GM19351 (cell line): ENCODE measurements at regions not wholly inside any gene's neighbourhood (a gene's known extent, or its start where the extent isn't known, plus 50 kb on each side); places are given as distances from the start of the nearest gene placed in this dataset.

ENCODE experiments used
- ATAC-seq: cut with Tn5 transposase; IDR thresholded peaks from one replicate; pipeline ENCODE4 v1.9.1; 2021; ENCODE audit warnings: mild to moderate bottlenecking, moderate library complexity; ENCODE audit not compliant: unreplicated experiment

DNA sequence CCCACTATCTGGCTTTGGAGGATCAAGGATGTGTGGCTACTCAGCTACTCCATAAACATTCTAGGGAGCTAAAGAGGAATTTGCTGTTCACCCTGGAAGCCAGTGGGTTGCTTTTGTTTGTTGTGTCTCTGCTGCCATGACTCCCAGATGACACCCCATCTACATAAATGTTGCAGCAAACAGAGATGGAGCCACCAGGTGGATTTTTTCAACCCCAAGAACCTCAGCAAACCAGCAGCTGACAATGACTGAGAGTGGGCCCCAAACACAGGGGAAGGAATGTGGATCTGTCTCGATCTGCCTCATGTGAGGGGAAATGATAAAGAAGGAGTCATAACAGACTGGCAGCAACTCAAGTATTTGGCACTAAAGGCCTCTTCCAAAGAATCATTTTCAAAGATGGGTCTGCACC lies 132.7 kb upstream of the TNC start:
- ATAC-seq: no peak

DNA sequence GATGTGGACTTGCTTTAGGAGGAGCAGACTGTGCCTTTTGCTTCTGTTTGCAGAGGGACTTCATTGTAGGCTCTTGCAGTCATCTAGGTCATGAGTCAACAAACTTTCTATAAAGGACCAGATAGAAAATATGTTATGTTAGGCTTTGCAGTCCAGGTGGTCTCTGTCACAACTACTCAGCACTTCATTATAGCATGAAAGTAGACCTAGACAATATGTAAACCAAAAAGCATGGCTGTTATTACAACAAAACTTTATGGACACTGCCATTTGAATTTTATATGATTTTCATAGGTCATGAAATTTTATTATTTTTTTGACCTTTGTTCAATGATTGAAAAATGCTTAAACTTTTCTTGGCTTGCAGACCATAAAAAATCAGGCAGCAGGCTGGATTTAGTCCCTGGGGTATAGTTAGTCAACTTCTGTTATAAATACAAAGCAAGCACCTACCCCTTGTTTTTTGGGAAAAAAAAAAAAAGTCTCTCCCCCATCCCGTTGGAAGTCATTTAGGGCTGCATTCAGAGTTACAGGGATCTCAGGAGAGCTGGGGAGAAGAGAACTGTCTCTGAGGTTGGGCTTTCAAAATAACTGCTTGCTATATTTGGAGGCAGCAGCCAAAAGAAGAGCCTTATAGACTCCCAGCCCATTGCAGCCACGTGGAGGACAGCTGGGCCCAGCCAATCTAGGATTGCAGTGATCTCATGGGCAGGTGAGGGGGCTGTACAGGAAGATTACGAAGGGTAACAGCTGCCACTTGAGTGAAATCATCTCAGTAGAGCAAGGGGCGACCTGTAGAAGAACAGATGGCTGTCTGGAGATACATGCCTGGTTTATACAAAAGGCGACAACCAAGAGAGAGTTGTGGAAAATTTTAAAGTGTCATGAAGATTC lies 136.6 kb upstream of the TNC start:
- no peak for ATAC-seq

DNA sequence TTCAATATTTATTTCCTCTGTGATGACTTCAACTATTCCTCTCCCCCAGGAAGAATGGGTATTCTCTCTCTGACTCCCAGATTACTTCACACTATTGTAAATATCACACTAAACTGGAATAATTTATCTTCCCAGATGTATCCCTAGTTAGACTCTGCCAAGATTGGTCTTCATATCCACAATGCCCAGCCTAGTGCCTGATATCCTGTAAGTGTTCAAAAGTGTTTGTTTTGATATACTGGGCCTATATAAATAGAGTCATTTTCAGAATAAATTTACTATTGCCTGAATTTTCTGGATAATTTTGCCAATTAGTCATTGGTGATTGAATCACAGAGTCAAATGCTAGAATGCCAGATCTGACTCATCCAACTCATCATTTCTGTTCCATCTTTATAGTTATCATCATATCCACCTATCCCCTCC lies 143.7 kb upstream of the TNC start:
- no peak for ATAC-seq

DNA sequence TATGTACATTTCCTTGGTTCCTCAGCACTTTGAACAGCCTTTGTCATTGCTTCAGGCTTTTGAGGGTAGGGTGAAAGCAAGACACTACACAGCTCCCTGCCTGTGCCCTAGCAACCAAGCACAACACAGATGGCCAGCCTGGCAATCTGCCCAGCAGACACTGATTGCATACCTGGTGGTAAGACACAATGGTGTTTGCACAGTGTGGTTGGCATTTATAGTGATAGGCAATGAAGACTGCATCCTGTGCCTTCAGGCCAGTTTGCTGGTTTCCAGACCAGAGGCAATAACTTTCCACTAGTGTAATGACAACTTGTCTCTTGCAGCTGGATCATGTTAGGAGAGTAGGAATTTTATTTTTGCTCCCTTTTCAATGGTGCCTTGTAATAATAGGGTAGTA lies 144.5 kb upstream of the TNC start:
- ATAC-seq: no peak

DNA sequence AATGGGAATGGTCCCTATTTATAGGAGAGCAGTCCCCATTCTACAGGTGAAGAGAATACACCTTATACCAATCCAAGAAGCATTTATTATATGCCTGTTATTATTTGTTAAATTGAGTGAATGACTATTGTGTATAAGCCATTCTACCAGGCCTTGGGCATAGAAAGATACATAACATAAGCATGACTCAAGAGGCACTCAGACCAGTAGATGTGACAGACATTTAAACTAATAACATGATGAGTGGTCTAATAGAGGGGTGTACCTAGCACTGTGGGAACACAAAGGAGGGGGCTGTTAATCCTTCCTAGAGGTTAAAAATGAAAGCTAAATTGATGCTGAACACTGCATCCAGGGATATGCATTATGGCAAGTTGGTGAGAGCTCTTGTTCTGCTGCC lies 145.0 kb upstream of the TNC start:
- ATAC-seq: no peak

DNA sequence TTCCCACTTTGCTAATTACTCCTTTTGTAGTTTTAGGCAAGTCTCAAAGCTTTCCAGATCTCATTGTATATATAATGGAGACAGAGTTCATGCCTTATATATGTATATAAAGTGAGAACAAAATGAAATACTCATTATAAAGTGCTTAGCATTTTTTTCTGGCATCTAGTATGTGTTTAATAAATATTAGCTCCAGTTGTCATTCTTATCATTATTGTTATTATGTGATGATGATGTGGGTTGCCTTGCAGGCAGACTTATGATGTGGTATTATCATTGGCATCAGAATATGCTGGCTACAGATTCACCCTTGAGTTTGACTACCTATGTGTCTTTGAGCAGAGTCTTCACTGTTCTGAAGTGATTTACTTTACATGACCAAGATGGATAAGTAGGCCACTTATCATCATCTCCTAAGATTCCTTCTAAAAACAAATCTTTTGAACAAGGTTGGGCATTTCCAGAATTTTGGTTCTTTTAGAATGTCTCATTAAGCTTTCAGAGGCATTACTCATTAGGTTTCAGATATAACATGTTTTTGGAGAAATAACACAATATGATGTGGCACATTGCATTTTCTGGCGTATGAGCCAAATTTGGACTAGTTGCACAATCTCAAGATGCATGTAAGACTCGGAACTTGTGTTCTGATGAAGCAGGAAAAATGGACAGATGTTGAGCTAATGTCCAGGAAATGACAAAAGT lies 145.6 kb upstream of the TNC start:
- no peak for ATAC-seq

DNA sequence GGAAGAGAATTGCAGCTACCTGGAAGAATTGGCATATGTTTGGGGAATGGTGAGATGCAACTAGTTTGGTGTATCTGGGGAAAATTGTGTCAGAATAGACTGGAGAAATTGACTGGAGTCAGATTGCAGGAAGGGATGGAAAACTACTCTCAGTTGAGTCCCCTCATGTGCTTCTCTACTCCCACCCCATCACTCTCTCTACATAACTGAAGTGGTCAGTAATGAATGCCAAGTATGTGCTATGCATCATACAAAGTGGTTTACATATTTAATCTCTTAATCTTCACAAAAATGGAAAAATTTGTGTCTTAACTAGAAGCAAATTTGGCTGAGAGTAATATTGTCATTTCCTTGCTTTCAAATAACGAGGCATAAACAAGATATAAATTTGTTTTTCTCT lies 146.4 kb upstream of the TNC start:
- ATAC-seq: no peak

DNA sequence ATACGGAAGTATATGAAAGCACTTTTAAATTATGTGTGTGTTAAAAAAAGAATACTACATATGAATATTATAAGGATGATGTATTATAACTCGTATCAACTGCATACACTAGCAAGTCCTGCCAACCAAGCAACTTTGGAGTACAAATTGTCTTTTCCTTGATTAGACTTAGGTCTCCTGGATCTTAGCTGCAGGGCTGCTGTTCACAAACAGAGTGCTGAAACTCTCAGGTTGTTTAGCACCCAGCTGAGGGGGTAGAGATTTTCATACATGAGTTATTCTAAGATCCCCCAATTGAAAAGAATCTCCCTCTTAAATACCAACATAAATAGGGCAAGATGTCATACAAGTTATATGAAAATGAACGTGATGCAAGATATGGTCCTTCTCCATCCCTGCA lies 149.8 kb upstream of the TNC start:
- no peak for ATAC-seq

DNA sequence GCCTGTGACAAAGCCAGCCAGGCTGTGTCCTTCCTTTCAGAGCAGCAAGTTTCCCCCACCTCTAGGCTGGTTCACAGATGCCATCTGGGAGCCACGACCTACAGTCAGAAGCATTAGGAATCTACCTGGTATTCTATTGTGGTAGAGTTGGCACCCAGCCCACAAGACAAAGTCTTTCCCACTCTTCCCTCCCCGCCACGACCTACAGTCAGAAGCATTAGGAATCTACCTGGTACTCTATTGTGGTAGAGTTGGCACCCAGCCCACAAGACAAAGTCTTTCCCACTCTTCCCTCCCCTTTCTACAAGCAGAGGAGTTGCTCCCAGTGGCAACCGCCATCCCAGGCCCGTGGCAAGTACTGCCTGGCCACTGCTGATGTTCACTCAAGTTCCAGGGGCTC lies 157.8 kb upstream of the TNC start:
- ATAC-seq: no peak

DNA sequence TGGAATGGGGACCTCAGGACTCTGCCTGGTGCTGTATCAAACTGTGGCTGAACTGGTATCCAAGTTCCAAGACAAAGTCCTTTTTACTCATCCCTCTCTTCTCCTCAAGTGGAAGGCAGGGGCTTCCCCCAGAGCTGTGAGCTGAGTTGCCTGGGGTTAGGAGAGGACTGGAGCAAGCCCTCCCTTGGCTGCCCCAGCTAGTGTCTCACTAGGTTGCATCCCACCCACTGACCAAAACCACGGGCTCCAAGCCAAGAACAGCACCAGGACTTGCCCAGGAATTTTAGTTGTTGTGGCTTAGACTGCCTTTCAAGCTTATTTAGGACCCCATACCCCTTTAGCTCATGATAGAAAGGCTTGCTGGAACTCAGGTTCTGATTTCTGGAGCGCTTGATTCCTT lies 158.7 kb upstream of the TNC start:
- ATAC-seq: no peak

DNA sequence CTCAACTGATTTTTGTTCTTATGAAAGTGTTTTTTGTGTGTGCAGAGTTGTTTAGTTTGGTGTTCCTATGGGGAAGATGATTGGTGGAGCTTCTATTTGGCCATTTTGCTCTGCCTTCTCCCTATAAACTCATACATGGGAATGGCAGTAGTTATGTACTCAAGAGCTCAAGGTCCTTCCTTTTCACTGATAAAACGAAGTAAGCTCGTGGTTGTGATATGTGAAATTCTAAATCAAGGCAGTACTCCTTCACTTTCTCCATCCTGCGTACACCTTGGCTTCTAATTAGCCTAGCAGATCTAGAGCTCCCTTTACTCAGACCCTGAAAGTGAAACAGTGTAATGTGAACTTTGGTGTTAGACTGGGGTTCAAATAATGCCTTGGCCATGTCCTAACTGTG lies 159.3 kb upstream of the TNC start:
- ATAC-seq: no peak

DNA sequence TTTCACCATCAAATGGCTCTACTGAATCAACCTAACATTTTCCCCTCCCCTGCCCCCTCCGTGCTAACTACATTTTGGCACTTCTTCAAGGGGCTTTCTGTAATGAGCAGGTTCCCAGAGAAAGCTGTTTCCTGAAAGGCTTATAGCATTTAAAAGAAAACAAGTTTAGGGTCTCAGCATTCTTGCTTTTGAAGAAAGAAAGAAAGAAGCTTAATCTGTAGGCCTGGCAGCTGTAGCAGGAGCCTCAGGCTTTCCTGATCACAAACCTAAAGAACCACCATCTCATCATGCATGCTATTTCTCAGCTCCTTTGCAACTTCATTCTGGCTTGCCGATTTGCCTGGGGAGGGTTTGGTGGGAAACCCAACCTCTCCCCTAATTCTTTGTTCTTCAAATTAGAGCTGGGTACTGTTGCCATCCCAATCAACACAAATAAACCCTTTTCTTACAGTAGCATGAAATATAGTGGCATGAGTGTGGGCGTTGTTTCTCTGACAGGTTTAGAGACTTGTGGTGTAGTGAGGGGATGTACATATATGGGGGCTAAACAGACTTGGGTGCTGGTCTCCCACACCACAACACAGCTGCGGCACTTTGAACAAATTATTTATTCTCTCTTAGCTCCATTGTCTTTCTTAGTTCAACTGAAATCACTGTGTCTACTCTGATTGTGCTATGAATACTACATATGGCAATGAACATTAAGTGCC lies 160.5 kb upstream of the TNC start:
- no peak for ATAC-seq

DNA sequence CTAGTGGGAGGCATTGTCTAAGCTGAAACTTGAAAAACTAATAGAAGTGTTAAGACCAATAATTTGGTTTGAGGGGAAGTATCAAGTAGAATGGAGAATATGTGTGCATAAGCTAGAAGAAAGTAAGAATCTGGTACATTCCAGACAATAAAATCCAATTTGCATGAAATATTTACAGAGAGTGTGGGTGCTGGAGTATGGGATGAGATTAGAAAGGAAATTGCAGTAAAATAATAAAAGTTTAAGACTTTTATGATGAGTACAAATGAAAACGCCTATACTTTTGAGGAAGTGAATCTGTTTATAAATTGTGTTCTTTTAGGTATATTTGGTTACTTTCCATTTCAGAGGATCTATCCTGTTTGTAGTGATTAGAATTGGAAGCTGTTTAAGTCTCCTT lies 165.4 kb upstream of the TNC start:
- ATAC-seq: no peak

DNA sequence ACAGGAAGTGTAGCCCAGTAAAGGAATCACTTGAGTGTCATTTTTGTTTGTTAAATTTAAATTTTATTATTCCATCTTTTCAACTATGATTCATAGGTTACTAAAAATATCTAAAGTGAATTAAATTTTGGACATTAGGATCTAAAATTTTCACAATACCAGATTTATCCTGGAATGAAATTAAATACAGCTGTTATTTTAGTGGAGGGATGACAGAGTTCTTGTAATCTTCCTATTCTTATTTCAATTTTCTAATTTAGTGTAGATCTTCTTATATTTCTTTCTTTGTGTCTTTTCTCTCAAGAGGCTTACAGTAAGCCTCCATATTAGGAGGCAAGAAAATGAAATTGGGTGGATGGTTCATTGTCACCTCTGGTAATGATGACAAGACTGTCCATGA lies 167.9 kb upstream of the TNC start:
- ATAC-seq: no peak

DNA sequence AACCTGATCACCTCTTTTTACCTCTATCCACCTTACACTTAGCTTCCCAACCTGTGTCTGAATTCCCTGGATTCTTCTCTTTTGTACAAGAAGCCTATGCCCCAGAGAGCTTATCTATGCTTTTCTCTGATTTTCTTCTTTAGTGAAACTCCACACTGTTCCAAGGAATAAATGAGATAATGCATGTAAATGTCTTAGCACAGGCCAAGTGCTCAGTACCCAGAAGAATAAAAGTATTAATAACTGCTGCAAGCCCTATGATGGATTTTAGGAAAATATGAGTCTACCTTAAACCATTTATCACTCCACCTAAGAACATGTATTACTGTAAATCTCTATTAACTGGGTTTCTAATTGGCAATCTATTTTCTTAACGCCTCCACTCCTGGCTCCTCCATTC lies 168.5 kb upstream of the TNC start:
- no peak for ATAC-seq

DNA sequence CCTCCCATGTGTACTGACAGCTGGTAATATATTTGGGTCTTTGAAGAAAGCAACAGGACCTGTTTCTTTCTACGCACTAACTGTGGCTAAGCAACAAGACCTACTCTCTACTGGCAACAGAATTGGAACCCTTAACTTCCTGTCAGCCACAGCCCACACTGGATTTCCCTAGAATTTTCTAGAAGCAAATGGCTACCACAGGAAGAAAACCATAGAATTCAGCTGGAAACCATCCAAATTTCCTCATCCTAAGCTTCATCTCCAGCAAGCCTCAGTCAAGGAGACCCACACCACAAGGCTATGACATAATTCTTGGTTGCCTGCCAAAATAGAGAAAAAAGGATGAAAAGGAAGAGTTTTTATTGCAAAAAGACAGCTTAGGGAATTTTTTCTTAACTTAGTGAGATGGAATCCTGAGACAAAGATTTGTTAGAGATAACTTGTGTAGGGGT lies 171.8 kb upstream of the TNC start:
- no peak for ATAC-seq

DNA sequence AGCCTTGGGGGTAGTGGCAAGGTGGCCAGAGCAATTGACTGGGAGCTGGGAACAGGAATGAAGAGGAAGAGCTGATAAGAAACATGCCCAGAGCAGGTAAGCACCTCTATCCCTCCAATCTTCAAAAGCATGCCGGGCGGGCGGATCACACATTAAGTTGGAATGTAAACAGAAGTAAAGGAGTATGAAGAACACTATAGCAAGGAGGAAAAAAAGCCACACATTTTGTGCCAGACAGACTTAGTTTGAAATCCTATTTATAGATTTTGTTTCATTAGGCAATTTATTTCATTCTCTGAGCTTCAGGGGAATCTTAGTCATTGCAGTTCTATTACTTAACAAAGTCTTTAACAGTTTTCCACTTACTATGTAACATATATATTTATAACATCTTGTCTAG lies 173.9 kb upstream of the TNC start:
- ATAC-seq: no peak

DNA sequence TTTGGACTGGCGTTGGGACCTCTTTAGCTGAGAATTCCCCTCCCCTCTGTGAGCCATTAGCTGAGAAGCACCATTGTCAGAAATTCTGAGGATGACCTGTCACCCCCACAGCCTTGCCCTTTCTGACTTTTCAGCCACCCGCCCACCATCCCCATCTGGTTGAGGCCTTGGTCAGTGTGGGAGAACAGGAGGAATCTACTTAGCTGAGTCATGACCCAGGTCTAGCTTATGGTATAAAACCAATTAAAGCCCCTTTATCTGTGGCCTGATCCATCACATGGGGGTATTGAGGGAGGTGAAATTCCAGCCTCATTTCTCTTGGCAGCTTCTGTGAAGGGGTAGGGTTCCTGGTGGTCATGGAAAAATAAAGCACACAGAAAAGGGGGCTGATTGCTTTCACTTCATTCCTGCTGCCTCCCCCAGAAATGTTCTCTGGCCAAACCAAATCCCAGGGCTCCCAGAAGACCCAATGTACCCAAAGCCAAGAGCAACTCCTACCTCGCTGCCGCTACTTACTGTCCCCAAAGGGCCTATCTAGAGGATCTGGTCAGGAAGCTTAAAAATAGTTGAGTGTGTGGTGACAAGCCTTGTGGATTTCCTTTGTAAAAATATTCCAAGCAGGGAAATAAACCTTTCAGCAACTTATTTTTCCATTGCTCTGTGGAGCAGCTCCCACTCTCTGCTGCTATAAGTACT lies 174.8 kb upstream of the TNC start:
- no peak for ATAC-seq

DNA sequence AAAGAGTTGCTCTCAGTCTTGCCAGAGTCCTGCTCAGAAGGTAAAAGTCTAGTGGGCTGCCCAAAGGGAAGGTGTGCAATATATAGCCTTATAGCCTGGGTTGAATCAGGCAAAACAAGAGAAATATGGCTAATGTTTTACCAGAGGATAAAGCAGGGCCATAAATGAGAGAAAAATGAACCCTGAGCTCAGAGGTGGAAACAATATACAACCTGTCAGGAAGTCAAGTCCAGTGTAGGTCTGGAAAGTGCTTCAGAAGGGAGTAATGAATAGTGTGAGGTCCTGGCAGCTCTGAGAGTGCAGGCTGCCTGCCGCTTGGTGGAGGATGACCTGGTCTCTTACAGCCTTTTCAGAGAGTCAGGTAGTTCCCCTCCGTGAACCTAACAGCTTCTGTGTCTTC lies 177.8 kb upstream of the TNC start:
- no peak for ATAC-seq

DNA sequence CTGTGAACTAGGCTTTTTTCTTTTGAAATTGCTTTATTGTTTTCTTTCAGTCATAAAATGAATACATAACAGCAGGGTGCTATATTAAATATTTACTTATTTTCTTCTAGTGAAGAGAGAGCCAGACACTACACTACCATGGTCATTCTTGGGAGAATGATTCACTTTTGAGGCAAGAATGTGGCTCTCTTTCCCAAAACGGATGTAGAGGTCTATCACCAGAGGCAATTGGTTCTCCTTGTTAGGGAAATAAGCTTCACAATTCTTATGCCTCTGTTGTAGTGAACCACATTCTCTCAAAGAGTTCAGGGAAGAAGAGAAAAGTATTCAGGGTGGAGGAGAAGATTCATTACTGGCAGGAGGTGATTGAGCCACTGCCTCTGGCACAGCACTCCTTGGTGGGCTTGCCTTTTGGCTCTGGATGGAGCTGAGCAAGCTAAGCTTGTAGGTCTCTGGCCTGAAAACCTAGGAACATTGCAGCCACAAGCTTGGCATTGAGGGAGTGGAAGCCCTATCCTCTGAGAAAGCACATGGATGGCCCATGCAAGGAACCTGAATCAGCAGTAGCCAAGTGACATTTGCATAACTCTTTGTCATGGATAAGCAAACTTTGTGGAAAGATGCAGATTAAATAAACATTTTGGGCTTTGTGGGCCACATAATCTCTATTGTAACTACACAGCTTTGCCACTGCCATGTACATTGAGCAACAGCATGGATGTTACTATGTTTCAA lies 179.0 kb upstream of the TNC start:
- ATAC-seq: no peak
